HEK293T (cell line): ENCODE measurements at regions not wholly inside any gene's neighbourhood (a gene's known extent, or its start where the extent isn't known, plus 50 kb on each side); places are given as distances from the start of the nearest gene placed in this dataset.

Source experiments
- ARNT ChIP-seq: fragments of 450-650 bp; IDR thresholded peaks from 2 replicates; pipeline ENCODE4 v1.6.1; 2017; ENCODE audit warnings: mild to moderate bottlenecking
- BHLHE40 ChIP-seq: fragments of 450-650 bp; IDR thresholded peaks from 2 replicates; pipeline ENCODE4 v1.6.1; 2016; ENCODE audit warnings: mild to moderate bottlenecking, moderate library complexity, borderline replicate concordance
- CTBP1 ChIP-seq: fragments of 450-650 bp; IDR thresholded peaks from 2 replicates; pipeline ENCODE4 v1.6.1; 2016; ENCODE audit warnings: borderline replicate concordance
- FOXA1 ChIP-seq: fragments of 450-650 bp; IDR thresholded peaks from 2 replicates; pipeline ENCODE4 v1.6.1; 2016; ENCODE audit warnings: mild to moderate bottlenecking
- FOXK2 ChIP-seq: fragments of 450-650 bp; IDR thresholded peaks from 2 replicates; pipeline ENCODE4 v1.6.1; 2016; ENCODE audit warnings: mild to moderate bottlenecking
- FOXM1 ChIP-seq: fragments of 450-650 bp; IDR thresholded peaks from 2 replicates; pipeline ENCODE4 v1.6.1; 2017; ENCODE audit warnings: mild to moderate bottlenecking, borderline replicate concordance
- HDGF ChIP-seq: fragments of 450-650 bp; IDR thresholded peaks from 2 replicates; pipeline ENCODE4 v1.6.1; 2017; ENCODE audit warnings: antibody characterized with exemption, borderline replicate concordance
- NFRKB ChIP-seq: fragments of 450-650 bp; IDR thresholded peaks from 2 replicates; pipeline ENCODE4 v1.6.1; 2016; ENCODE audit warnings: mild to moderate bottlenecking, moderate library complexity
- PKNOX1 ChIP-seq: fragments of 450-650 bp; IDR thresholded peaks from 2 replicates; pipeline ENCODE4 v1.6.1; 2016
- SP1 ChIP-seq: fragments of 450-650 bp; IDR thresholded peaks from 2 replicates; pipeline ENCODE4 v1.6.1; 2017
- TARDBP ChIP-seq: fragments of 450-650 bp; IDR thresholded peaks from 2 replicates; pipeline ENCODE4 v1.6.1; 2016
- ZNF384 ChIP-seq: fragments of 450-650 bp; IDR thresholded peaks from 2 replicates; pipeline ENCODE4 v1.6.1; 2016

GRCh38 chr3:70386043-70386442 lies 73.6 kb upstream of the MDFIC2 start:
- TF ChIP-seq FOXM1 (no peak), CTBP1 (no peak), FOXA1 (no peak), NFRKB (no peak), PKNOX1 (no peak), FOXK2 (no peak), ARNT (no peak), HDGF (no peak), SP1 (no peak), TARDBP (no peak), ZNF384 (no peak), BHLHE40 (no peak)
